Gastrocnemius medialis (tissue), 4 donors: ENCODE measurements at regions not wholly inside any gene's neighbourhood (a gene's known extent, or its start where the extent isn't known, plus 50 kb on each side); places are given as distances from the start of the nearest gene placed in this dataset.

Experiments used
- ATAC-seq, 2 donors: fragments of 150-250 bp; one replicate each; pipeline ENCODE4 v1.9.1; 2016
- DNase-seq, 2 donors: peaks; one replicate each; pipeline ENCODE4 v3.0.0-alpha.2; 2019
- H3K27ac ChIP-seq, 4 donors: fragments of 200-600 bp; sonication (generic); 1 replicate in 1 of 4; 2 replicates in 3 of 4; pipeline ENCODE4 v1.5.1; 2016 to 2018; ENCODE audit warnings: mild to moderate bottlenecking in 2 of 4, moderate library complexity in 1 of 4
- H3K27me3 ChIP-seq, 3 donors: fragments of 200-600 bp; sonication (generic) in 2 of 3; 1 replicate in 1 of 3; 2 replicates in 2 of 3; pipeline versions ENCODE4 v1.5.1 to v1.6.0; 2016 to 2019; ENCODE audit warnings: mild to moderate bottlenecking in 1 of 3, moderate library complexity in 1 of 3
- H3K36me3 ChIP-seq, 2 donors: fragments of 200-600 bp; sonication (generic) in 1 of 2; one replicate each; pipeline ENCODE4 v1.5.1; 2017 to 2018
- H3K4me1 ChIP-seq, 2 donors: fragments of 200-600 bp; sonication (generic) in 1 of 2; one replicate each; pipeline ENCODE4 v1.5.1; 2016 to 2017; ENCODE audit warnings: mild to moderate bottlenecking in 2 of 2
- H3K4me3 ChIP-seq, 4 donors: fragments of 200-600 bp; sonication (generic) in 3 of 4; 1 replicate in 1 of 4; 2 replicates in 3 of 4; pipeline ENCODE4 v1.5.1; 2016 to 2019; ENCODE audit warnings: mild to moderate bottlenecking in 2 of 4
- H3K9me3 ChIP-seq, 3 donors: fragments of 200-600 bp; sonication (generic) in 2 of 3; 1 replicate in 1 of 3; 2 replicates in 2 of 3; pipeline ENCODE4 v1.5.1; 2016 to 2019
- POLR2A ChIP-seq, 2 donors: fragments of 450-650 bp; IDR thresholded peaks; one replicate each; pipeline ENCODE4 v1.6.1; 2017; ENCODE audit warnings: antibody characterized with exemption in 2 of 2, mild to moderate bottlenecking in 2 of 2, moderate library complexity in 2 of 2
- in situ Hi-C, 4 donors: fragments of 200-750 bp; cut with MboI; loops; one replicate each; pipeline versions ENCODE4 v1.15.0 to v1.8.0; 2017; ENCODE audit warnings: low sequenced_read_pairs in 4 of 4
- intact Hi-C: fragments of 100-400 bp; cut with DNase I; formaldehyde crosslinking; loops from one replicate; pipeline ENCODE4 v1.15.1; 2023; ENCODE audit warnings: low total_unique reads
- TF ChIP-seq, protein P1 (sequence below), 5 experiments: fragments of 450-650 bp in 3 of 5; fragments of 200-600 bp in 2 of 5; sonication (generic) in 2 of 5; IDR thresholded peaks in 4 of 5; conservative IDR thresholded peaks in 1 of 5; 1 replicate in 4 of 5; 2 replicates in 1 of 5; pipeline ENCODE4 v1.5.1; 2016 to 2019; ENCODE audit warnings: antibody characterized with exemption in 5 of 5, mild to moderate bottlenecking in 3 of 5, moderate library complexity in 3 of 5

DNA sequence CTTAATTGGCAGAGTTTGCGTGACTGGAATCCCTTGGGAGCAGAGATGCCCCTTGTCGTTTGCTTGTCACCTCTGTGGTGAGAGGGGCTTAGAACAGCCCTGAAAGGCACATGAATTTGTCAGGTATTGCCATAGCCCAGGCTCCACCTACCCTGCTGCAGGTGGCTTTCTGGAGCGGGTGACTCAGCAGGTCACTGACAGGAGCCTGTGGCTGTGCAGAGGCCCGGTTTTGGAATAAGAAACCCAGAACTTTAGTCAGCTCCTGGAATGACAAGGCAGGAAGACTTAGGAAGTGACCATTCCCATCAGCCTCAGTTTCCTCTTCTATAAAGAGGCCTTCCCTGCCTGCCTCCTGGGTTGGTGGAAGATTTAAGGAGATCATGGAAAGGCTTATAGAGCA is 539.7 kb downstream of the INSC start:
- Histone ChIP-seq H3K9me3 (no peaks in the 10 kb centered on the region), H3K27ac (no peak overlapping the region), H3K27me3 (no peaks in the 10 kb centered on the region), H3K36me3 (no peaks in the 10 kb centered on the region), H3K4me1 (peaks cover 19 to 40% of the 10 kb centered on the region in 2 donors), H3K4me3 (no peak overlapping the region)
- TF ChIP-seq, protein P1, sequence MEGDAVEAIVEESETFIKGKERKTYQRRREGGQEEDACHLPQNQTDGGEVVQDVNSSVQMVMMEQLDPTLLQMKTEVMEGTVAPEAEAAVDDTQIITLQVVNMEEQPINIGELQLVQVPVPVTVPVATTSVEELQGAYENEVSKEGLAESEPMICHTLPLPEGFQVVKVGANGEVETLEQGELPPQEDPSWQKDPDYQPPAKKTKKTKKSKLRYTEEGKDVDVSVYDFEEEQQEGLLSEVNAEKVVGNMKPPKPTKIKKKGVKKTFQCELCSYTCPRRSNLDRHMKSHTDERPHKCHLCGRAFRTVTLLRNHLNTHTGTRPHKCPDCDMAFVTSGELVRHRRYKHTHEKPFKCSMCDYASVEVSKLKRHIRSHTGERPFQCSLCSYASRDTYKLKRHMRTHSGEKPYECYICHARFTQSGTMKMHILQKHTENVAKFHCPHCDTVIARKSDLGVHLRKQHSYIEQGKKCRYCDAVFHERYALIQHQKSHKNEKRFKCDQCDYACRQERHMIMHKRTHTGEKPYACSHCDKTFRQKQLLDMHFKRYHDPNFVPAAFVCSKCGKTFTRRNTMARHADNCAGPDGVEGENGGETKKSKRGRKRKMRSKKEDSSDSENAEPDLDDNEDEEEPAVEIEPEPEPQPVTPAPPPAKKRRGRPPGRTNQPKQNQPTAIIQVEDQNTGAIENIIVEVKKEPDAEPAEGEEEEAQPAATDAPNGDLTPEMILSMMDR (IDR thresholded peaks at IDR 0.05 in 4 of 5, conservative IDR thresholded peaks at IDR 0.05 in 1 of 5) = no peak
- no peak for TF ChIP-seq POLR2A (IDR thresholded peaks at IDR 0.05)
- ATAC-seq (no peak), DNase-seq (no peak)
- intact Hi-C loops = loop anchor here (5.0 to 10.0 kb wide), 3 partner anchors 163 to 958 kb away; no protein-coding TSS in a partner anchor
- in situ Hi-C loops = loop anchor here in 1 of 4 donors (10.0 kb wide), 1 partner anchor 950 kb away; no protein-coding TSS in a partner anchor

DNA sequence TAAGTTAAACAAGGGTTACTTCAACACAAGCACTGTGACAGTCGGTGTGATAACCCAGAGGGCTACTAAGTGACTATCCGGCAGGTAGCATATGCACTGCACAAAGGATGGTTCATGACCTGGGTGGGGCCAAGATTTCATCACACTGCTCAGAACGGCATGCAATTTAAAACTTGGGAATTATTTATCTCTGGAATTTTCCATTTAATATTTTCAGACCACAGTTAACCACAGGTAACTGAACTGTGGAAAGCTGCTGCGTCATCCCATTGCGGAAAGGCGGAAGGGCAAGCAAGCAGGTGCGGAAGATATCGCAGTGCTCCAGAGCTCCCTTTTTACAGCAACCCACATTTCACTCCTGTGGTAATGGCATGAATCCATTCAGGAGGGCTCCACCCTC is 540.8 kb downstream of the INSC start:
- Histone ChIP-seq H3K9me3 (no peaks in the 10 kb centered on the region), H3K27ac (no peak overlapping the region), H3K36me3 (no peaks in the 10 kb centered on the region), H3K4me1 (peaks cover 17 to 33% of the 10 kb centered on the region in 2 donors), H3K4me3 (no peak overlapping the region), H3K27me3 (no peaks in the 10 kb centered on the region)
- no peak for TF ChIP-seq POLR2A (IDR thresholded peaks at IDR 0.05)
- TF ChIP-seq, protein P1 (IDR thresholded peaks at IDR 0.05 in 4 of 5, conservative IDR thresholded peaks at IDR 0.05 in 1 of 5) = no peak
- ATAC-seq (no peak), DNase-seq (no peak)
- in situ Hi-C loops (loop anchor here in 1 of 4 donors (10.0 kb wide), 1 partner anchor 949 kb away; no protein-coding TSS in a partner anchor), intact Hi-C loops (loop anchor here (10.0 kb wide), 1 partner anchor 319 kb away; no protein-coding TSS in a partner anchor)

DNA sequence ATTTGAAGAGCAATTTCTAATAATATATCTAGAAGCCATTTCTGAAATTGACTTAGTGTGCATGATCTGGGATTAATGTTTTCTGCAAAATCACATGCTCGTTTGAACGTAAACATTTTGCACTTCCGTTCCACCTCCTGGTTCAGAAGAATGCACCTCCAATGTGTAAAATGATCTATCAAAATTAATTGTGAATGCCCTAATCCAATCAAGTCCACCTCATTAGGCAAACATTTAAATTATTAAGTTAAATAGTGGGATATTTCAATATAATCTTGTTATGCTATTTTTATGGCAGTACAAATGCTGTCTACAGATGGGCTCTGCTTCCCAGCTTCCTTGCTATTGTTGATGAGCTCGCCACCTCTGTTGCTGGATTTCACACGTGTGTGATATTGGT is 542.5 kb downstream of the INSC start:
- intact Hi-C loops (loop anchor here (10.0 kb wide), 1 partner anchor 318 kb away; no protein-coding TSS in a partner anchor), in situ Hi-C loops (loop anchor here in 1 of 4 donors (10.0 kb wide), 1 partner anchor 948 kb away; no protein-coding TSS in a partner anchor)
- Histone ChIP-seq H3K4me3 (no peak overlapping the region), H3K36me3 (no peaks in the 10 kb centered on the region), H3K27me3 (no peaks in the 10 kb centered on the region), H3K27ac (no peak overlapping the region), H3K9me3 (no peaks in the 10 kb centered on the region), H3K4me1 (peaks cover 9 to 17% of the 10 kb centered on the region in 2 donors)
- TF ChIP-seq, protein P1 (IDR thresholded peaks at IDR 0.05 in 4 of 5, conservative IDR thresholded peaks at IDR 0.05 in 1 of 5) = no peak
- no peak for TF ChIP-seq POLR2A (IDR thresholded peaks at IDR 0.05)
- ATAC-seq (no peak), DNase-seq (no peak)

DNA sequence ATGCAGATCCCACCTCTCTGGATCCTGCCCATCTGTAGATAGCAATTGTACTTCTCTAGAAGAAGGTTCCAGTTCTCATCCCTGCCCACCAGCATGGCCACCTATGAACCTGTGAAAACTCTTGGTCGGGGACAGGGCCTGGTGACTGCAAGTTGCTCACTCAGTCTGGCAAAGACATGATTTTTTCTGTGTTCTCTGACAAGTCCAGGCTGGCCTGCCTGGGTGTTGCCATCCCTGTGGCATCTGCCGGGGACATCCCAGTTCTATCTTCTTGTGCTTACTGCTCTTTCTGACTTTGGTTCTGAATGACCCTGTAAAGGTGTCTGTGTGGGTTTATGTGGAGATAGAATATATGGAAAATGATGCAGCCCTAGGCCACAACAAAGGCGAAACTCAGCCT is 545.8 kb downstream of the INSC start:
- in situ Hi-C loops = no loop called here
- H3K4me1 ChIP-seq = peaks cover 13 to 30% of the 10 kb centered on the region in 2 donors
- ATAC-seq (no peak), DNase-seq (no peak)
- H3K27me3 ChIP-seq = no peaks in the 10 kb centered on the region
- no peak for TF ChIP-seq POLR2A (IDR thresholded peaks at IDR 0.05)
- TF ChIP-seq, protein P1 (IDR thresholded peaks at IDR 0.05 in 4 of 5, conservative IDR thresholded peaks at IDR 0.05 in 1 of 5) = no peak
- no peaks in the 10 kb centered on the region for H3K36me3 ChIP-seq
- no peaks in the 10 kb centered on the region for H3K9me3 ChIP-seq
- H3K27ac ChIP-seq = no peak overlapping the region
- intact Hi-C loops = no loop called here
- no peak overlapping the region for H3K4me3 ChIP-seq

DNA sequence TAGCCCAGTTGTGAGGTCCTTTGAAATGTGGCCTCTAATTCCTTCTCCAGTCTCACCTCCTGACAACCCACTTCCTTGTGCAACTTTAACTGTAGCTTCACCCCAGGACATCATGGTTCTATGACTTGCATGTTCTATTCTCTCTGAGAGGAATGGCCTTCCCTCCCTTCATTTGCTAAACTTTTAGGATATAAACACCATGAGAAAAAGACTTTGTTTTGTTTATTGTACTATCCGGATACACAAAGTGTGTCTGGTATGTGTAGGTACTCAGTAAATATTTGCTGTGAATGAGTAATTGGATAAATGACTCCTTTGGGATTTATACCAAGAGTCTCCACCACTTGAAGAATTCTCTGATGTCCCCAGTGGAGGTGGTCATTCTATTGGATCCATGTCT is 547.6 kb downstream of the INSC start:
- H3K9me3 ChIP-seq = no peaks in the 10 kb centered on the region
- intact Hi-C loops = no loop called here
- H3K27me3 ChIP-seq = no peaks in the 10 kb centered on the region
- H3K4me3 ChIP-seq = no peak overlapping the region
- in situ Hi-C loops = no loop called here
- ATAC-seq (no peak), DNase-seq (no peak)
- H3K27ac ChIP-seq = no peak overlapping the region
- no peak for TF ChIP-seq POLR2A (IDR thresholded peaks at IDR 0.05)
- TF ChIP-seq, protein P1 (IDR thresholded peaks at IDR 0.05 in 4 of 5, conservative IDR thresholded peaks at IDR 0.05 in 1 of 5) = no peak
- H3K4me1 ChIP-seq = peaks cover 13 to 29% of the 10 kb centered on the region in 2 donors
- H3K36me3 ChIP-seq = no peaks in the 10 kb centered on the region
